HG02938 (cell line): ENCODE measurements at regions not wholly inside any gene's neighbourhood (a gene's known extent, or its start where the extent isn't known, plus 50 kb on each side); places are given as distances from the start of the nearest gene placed in this dataset.
"Not testable (repeated sequence)": the region's sequence is repeated elsewhere in the genome, so short reads cannot be mapped to it uniquely, and the experiment has no call there.

Experiments used
- ATAC-seq: cut with Tn5 transposase; IDR thresholded peaks from one replicate; pipeline ENCODE4 v1.9.1; 2021; ENCODE audit warnings: mild to moderate bottlenecking, moderate library complexity; ENCODE audit not compliant: unreplicated experiment

- ATAC-seq = no peak
Measured at GRCh38 chr5:166926138-166926537, 1365.3 kb upstream of the WWC1 start.

GRCh38 chr5:166926806-166927475 lies 1364.5 kb upstream of the WWC1 start:
- not testable (repeated sequence) for ATAC-seq

GRCh38 chr5:166936351-166936750 lies 1355.1 kb upstream of the WWC1 start:
- ATAC-seq = no peak

- no peak for ATAC-seq
Measured at GRCh38 chr5:166938071-166938470, 1353.4 kb upstream of the WWC1 start.

- no peak for ATAC-seq
Measured at GRCh38 chr5:166942948-166943347, 1348.5 kb upstream of the WWC1 start.

- no peak for ATAC-seq
Measured at GRCh38 chr5:166947045-166947444, 1344.4 kb upstream of the WWC1 start.

GRCh38 chr5:166948679-166949078 lies 1342.8 kb upstream of the WWC1 start:
- ATAC-seq = no peak

GRCh38 chr5:166952048-166952447 lies 1339.4 kb upstream of the WWC1 start:
- no peak for ATAC-seq

- no peak for ATAC-seq
Measured at GRCh38 chr5:166957782-166958181, 1333.7 kb upstream of the WWC1 start.

- ATAC-seq = no peak
Measured at GRCh38 chr5:166959766-166960165, 1331.7 kb upstream of the WWC1 start.

GRCh38 chr5:166961028-166961427 lies 1330.4 kb upstream of the WWC1 start:
- no peak for ATAC-seq

- no peak for ATAC-seq
Measured at GRCh38 chr5:166961913-166962312, 1329.5 kb upstream of the WWC1 start.

- ATAC-seq = no peak
Measured at GRCh38 chr5:166962461-166962860, 1329.0 kb upstream of the WWC1 start.

- no peak for ATAC-seq
Measured at GRCh38 chr5:166963596-166963995, 1327.8 kb upstream of the WWC1 start.

- ATAC-seq = no peak
Measured at GRCh38 chr5:166977911-166978422, 1313.5 kb upstream of the WWC1 start.

- ATAC-seq = no peak
Measured at GRCh38 chr5:166979307-166979895, 1312.0 kb upstream of the WWC1 start.

GRCh38 chr5:166980666-166981065 lies 1310.8 kb upstream of the WWC1 start:
- no peak for ATAC-seq

- ATAC-seq = no peak
Measured at GRCh38 chr5:166982226-166982625, 1309.2 kb upstream of the WWC1 start.

- ATAC-seq = no peak
Measured at GRCh38 chr5:166991601-166992000, 1299.8 kb upstream of the WWC1 start.

GRCh38 chr5:166992108-166992507 lies 1299.3 kb upstream of the WWC1 start:
- no peak for ATAC-seq

- ATAC-seq = no peak
Measured at GRCh38 chr5:166992874-166993722, 1298.3 kb upstream of the WWC1 start.

- ATAC-seq = no peak
Measured at GRCh38 chr5:166994226-166994625, 1297.2 kb upstream of the WWC1 start.
